ENCODE measurements at regions not wholly inside any gene's neighbourhood (a gene's known extent, or its start where the extent isn't known, plus 50 kb on each side); places are given as distances from the start of the nearest gene placed in this dataset.

- Mint-ChIP-seq H3K27me3 (ENCODE audit: low read depth) (peaks cover 10% of the 10 kb centered on the region), H3K9me3 (no peaks in the 10 kb centered on the region), H3K4me1 (ENCODE audit: low read depth) (no peaks in the 10 kb centered on the region)
Measured at GRCh38 chr14:23694949-23695663, 58.9 kb downstream of the DHRS2 start.

GRCh38 chr14:23695664-23695999 lies 59.5 kb downstream of the DHRS2 start:
- no peak overlapping the region for H3K27ac Mint-ChIP-seq
- no peaks in the 10 kb centered on the region for H3K36me3 Mint-ChIP-seq (ENCODE audit: low read depth)
- H3K27me3 Mint-ChIP-seq (ENCODE audit: low read depth) = peaks cover 10% of the 10 kb centered on the region
- H3K4me1 Mint-ChIP-seq (ENCODE audit: low read depth) = no peaks in the 10 kb centered on the region
- H3K4me3 Mint-ChIP-seq = no peak overlapping the region
- H3K9me3 Mint-ChIP-seq = no peaks in the 10 kb centered on the region

More at GRCh38 chr14:23694949-23695663, 58.9 kb downstream of the DHRS2 start:
- no peaks in the 10 kb centered on the region for H3K36me3 Mint-ChIP-seq (ENCODE audit: low read depth)
- H3K27ac Mint-ChIP-seq = no peak overlapping the region
- no peak overlapping the region for H3K4me3 Mint-ChIP-seq

DNA sequence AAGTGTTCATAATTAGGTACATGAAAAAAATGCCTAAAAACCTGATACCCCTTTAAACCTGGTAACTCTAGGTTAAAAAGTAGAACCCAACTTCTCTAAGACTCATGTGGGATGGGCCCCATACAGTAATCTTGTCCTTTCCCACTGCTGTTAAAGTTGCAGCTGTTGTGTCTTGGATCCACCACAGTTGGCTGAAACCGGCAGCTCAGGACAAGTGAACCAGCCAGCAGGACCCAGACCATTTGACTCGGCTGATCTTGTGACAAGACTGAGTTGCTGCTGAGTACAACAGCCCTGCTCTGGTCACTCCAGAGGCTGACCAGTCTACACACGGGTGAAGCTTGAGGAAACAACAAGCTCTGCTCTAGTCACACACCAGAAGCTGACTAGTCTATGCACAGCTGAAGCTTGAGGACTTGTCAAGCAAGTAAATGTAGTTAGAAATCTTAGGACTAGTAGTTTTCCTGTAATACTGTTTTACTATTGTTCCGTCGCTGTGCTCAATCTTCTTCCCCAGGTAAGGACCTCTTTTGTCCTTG lies 60.6 kb downstream of the DHRS2 start:
- no peak overlapping the region for H3K27ac Mint-ChIP-seq
- peaks cover 4% of the 10 kb centered on the region for H3K27me3 Mint-ChIP-seq (ENCODE audit: low read depth)
- no peaks in the 10 kb centered on the region for H3K4me1 Mint-ChIP-seq (ENCODE audit: low read depth)
- no peak overlapping the region for H3K4me3 Mint-ChIP-seq
- no peaks in the 10 kb centered on the region for H3K36me3 Mint-ChIP-seq (ENCODE audit: low read depth)
- H3K9me3 Mint-ChIP-seq = no peaks in the 10 kb centered on the region

DNA sequence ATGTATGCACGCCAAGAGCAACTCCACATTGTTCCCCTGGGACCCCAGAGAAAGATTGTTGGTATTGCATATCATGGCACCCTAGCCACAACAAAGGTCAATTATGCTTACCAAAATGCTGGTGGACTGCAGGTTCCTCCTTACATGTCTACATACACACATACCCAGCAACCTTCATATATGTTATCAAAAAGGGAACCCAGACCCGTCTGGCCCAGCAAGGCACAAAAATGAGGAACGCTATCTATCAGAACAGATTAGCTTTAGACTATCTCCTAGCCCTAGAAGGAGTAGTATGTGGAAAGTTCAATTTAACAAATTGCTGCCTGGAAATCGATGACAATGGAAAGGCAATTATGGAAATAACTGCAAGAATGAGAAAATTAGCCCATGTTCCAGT lies 61.5 kb downstream of the DHRS2 start:
- H3K4me1 Mint-ChIP-seq (ENCODE audit: low read depth) = no peaks in the 10 kb centered on the region
- H3K9me3 Mint-ChIP-seq = peaks cover under 1% of the 10 kb centered on the region
- no peak overlapping the region for H3K27ac Mint-ChIP-seq
- peaks cover 4% of the 10 kb centered on the region for H3K27me3 Mint-ChIP-seq (ENCODE audit: low read depth)
- no peak overlapping the region for H3K4me3 Mint-ChIP-seq
- H3K36me3 Mint-ChIP-seq (ENCODE audit: low read depth) = no peaks in the 10 kb centered on the region

DNA sequence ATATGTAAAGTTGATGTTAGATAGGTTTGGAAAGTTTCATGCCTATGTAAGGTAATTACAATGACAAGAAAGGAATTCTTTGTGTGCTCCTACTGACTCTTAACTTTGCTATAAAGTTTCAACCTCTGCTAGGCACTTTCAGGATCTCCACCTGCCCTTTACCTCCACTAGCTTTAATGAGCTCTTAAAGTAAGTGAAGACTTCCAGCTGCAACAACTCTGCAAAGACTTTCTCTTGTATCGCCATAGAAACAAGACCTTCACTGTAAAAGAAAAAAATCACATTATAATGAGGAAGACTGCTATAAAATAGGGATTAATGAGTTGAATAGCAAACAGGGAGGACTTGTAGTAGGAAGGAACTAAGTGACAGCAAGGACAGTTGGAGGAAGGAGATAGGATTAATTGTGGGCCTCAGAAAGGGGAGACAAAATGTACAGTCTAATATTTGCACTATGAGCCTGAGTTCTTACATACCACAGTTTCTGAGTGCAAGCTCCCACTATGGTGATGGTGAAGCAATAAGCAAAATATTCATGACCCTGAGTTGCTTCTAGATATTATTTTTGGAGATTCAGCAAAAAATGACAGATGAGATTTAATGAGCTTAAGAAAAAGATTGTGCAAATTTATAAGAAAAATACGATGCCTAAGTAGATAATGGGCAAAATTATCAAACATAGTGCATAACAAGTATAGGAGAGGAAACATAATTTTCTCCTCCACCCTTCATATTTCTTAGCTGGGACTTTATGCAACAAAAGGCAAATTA lies 66.7 kb downstream of the DHRS2 start:
- Mint-ChIP-seq H3K9me3 (peaks cover 34% of the 10 kb centered on the region), H3K27me3 (ENCODE audit: low read depth) (no peaks in the 10 kb centered on the region), H3K4me3 (no peak overlapping the region), H3K27ac (no peak overlapping the region), H3K4me1 (ENCODE audit: low read depth) (no peaks in the 10 kb centered on the region), H3K36me3 (ENCODE audit: low read depth) (no peaks in the 10 kb centered on the region)

DNA sequence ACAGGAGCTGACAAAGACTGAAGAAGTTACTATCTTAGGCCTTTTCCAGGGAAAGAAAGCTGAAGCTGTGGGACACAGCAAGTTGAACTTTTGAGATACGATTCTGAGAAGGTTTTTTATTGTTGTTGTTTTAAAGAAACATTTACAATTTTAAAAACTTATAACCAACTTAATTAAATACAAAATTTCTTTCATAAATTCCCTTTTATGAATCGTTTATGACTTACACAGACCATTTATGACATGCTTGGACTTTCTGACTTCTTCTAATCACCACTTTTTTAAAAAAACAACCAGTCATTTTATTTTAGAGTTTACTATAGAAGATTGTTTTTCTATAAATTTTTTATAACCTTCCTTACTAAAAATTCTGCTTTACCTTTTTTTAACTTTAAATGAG lies 68.7 kb downstream of the DHRS2 start:
- H3K27ac Mint-ChIP-seq = no peak overlapping the region
- H3K27me3 Mint-ChIP-seq (ENCODE audit: low read depth) = no peaks in the 10 kb centered on the region
- H3K36me3 Mint-ChIP-seq (ENCODE audit: low read depth) = no peaks in the 10 kb centered on the region
- no peak overlapping the region for H3K4me3 Mint-ChIP-seq
- peaks cover 34% of the 10 kb centered on the region for H3K9me3 Mint-ChIP-seq
- H3K4me1 Mint-ChIP-seq (ENCODE audit: low read depth) = no peaks in the 10 kb centered on the region

DNA sequence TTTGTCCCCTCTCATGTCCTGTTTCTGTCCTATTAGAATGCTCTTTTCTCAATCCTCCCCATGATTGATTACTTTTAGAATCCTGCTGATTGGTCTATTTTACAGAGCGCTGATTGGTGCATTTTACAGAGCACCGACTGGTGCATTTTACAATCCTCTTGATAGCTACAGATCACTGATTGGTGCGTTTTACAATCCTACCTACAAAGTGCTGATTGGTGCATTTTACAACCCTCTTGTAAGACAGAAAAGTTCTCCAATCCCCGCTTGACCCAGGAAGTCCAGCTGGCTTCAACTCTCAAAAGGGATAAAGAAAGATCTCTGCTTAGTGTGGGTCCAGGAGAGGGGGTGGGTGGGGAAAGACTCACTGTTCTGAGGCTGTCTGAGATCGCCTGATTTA lies 71.3 kb downstream of the DHRS2 start:
- no peaks in the 10 kb centered on the region for H3K4me1 Mint-ChIP-seq (ENCODE audit: low read depth)
- H3K27ac Mint-ChIP-seq = no peak overlapping the region
- H3K4me3 Mint-ChIP-seq = no peak overlapping the region
- H3K27me3 Mint-ChIP-seq (ENCODE audit: low read depth) = no peaks in the 10 kb centered on the region
- H3K36me3 Mint-ChIP-seq (ENCODE audit: low read depth) = no peaks in the 10 kb centered on the region
- peaks cover 34% of the 10 kb centered on the region for H3K9me3 Mint-ChIP-seq

- Mint-ChIP-seq H3K9me3 (peaks cover 27% of the 10 kb centered on the region), H3K27ac (no peak overlapping the region), H3K27me3 (ENCODE audit: low read depth) (no peaks in the 10 kb centered on the region), H3K4me1 (ENCODE audit: low read depth) (no peaks in the 10 kb centered on the region), H3K4me3 (no peak overlapping the region), H3K36me3 (ENCODE audit: low read depth) (no peaks in the 10 kb centered on the region)
Measured at GRCh38 chr14:23708343-23708742, 72.2 kb downstream of the DHRS2 start.

- H3K27me3 Mint-ChIP-seq (ENCODE audit: low read depth) = no peaks in the 10 kb centered on the region
- no peaks in the 10 kb centered on the region for H3K36me3 Mint-ChIP-seq (ENCODE audit: low read depth)
- H3K4me3 Mint-ChIP-seq = no peak overlapping the region
- H3K4me1 Mint-ChIP-seq (ENCODE audit: low read depth) = no peaks in the 10 kb centered on the region
- H3K9me3 Mint-ChIP-seq = peaks cover 18% of the 10 kb centered on the region
- H3K27ac Mint-ChIP-seq = no peak overlapping the region
Measured at GRCh38 chr14:23709923-23710322, 73.8 kb downstream of the DHRS2 start.

DNA sequence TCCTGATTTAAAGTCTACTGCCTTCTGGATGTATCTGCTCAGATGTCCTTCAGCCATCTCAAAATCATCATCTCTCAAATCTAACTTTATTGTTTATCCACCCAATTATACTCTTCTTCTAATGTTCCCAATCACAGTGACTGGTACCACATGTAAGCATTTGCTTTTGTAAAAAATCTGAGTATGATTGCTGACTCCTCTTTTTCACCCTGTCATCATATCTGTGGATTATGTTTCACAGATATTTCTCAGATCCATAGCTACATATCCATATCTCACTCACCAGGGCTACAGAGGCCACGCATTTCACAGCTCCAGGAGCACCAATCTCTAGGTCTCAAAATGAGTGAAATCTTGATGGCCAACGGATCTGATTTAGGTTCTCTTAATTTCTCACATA lies 76.1 kb downstream of the DHRS2 start:
- Mint-ChIP-seq H3K27ac (no peak overlapping the region), H3K36me3 (ENCODE audit: low read depth) (no peaks in the 10 kb centered on the region), H3K9me3 (peaks cover 5% of the 10 kb centered on the region), H3K27me3 (ENCODE audit: low read depth) (no peaks in the 10 kb centered on the region), H3K4me1 (ENCODE audit: low read depth) (no peaks in the 10 kb centered on the region), H3K4me3 (no peak overlapping the region)

DNA sequence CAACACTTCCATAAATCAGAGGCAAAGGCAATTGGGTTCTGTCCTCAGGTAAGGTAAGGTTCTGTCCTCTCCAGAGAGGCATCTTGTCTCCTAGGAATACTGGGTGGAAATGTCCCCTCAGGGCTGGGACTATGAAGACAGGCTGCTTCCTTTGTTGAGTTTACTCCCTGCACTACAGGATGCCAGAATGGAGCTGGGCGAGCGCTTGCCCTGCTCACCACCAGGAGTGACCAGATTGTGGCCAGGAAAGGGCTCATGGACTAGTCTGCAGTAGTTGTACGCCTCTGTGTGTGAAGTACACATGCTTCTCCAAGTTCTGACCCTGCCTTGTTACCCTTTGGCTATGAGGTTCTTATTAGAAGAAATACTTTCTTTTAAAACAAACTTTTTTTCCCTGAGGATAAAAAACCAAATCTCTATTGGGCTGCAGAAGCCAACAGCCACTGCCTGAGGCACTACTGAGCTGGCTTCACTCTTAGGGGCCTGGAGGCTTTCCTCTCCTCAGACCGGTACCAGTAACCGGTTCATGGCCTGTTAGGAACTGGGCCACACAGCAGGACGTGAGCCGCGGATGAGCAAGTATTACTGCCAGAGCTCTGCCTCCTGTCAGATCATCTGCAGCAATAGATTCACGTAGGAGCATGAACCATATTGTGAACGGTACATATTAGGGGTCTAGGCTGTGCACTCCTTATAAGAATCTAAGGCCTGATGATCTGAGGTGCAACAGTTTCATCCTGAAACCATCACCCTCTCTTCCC lies 83.2 kb downstream of the DHRS2 start:
- Mint-ChIP-seq H3K9me3 (no peaks in the 10 kb centered on the region), H3K4me3 (no peak overlapping the region), H3K36me3 (ENCODE audit: low read depth) (no peaks in the 10 kb centered on the region), H3K4me1 (ENCODE audit: low read depth) (no peaks in the 10 kb centered on the region), H3K27me3 (ENCODE audit: low read depth) (no peaks in the 10 kb centered on the region), H3K27ac (no peak overlapping the region)

DNA sequence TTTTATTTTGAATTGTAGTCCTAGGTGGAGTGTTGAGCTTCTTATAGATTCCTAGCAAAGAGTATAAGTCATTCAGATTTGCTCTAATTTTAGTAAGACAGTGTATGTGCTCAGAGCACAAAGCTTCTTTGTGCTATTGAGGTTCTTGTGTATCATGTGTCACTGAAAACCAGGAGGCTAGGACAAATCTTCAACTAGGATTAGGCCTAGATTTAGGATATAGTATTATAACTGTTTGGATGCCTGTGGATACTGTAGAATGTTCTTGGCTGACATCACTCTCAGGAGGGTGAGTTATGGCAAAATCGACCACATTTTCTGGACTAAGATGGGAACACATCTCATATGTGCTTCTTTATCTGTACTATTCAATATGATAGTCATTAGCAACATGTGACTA lies 86.5 kb downstream of the DHRS2 start:
- Mint-ChIP-seq H3K27ac (no peak overlapping the region), H3K4me1 (ENCODE audit: low read depth) (no peaks in the 10 kb centered on the region), H3K4me3 (no peak overlapping the region), H3K27me3 (ENCODE audit: low read depth) (no peaks in the 10 kb centered on the region), H3K36me3 (ENCODE audit: low read depth) (no peaks in the 10 kb centered on the region), H3K9me3 (no peaks in the 10 kb centered on the region)

DNA sequence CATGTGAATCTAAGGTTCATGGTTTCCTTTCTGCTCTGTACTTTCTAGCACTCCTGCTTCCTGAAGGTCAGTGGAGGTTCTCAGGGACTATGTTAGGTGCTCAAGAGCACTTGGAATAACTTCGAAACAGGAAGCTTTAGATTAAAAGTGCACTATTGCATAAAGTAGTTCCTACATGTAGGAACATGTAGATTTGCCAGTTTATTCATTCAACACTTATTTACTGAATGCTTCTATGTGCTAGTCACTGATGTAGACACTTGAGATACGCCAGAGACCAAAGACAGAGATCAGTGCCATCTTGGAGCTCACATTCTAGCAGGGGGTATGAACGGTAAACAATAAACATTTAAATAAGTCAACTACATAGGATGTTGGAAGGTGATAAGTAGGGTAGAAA lies 87.7 kb downstream of the DHRS2 start:
- Mint-ChIP-seq H3K27ac (no peak overlapping the region), H3K9me3 (no peaks in the 10 kb centered on the region), H3K27me3 (ENCODE audit: low read depth) (no peaks in the 10 kb centered on the region), H3K4me3 (no peak overlapping the region), H3K4me1 (ENCODE audit: low read depth) (no peaks in the 10 kb centered on the region), H3K36me3 (ENCODE audit: low read depth) (no peaks in the 10 kb centered on the region)

- Mint-ChIP-seq H3K27me3 (ENCODE audit: low read depth) (no peaks in the 10 kb centered on the region), H3K9me3 (no peaks in the 10 kb centered on the region)
Measured at GRCh38 chr14:23725528-23725927, 89.4 kb downstream of the DHRS2 start.

More at GRCh38 chr14:23725528-23725927, 89.4 kb downstream of the DHRS2 start:
- Mint-ChIP-seq H3K27ac (no peak overlapping the region), H3K4me1 (ENCODE audit: low read depth) (no peaks in the 10 kb centered on the region), H3K36me3 (ENCODE audit: low read depth) (no peaks in the 10 kb centered on the region), H3K4me3 (no peak overlapping the region)

Data from T-helper 1 cell treated with Interleukin-12 subunit alpha and Interleukin-12 subunit beta and Interleukin-4 antibody, amounts not matched to agents 30 μg/mL and 1 μg/mL, for 36 hours (primary cell).